Kidney capillary endothelial cell (primary cell): ENCODE measurements at regions not wholly inside any gene's neighbourhood (a gene's known extent, or its start where the extent isn't known, plus 50 kb on each side); places are given as distances from the start of the nearest gene placed in this dataset.
A peak's percentile ranks its signal among the peaks of the same experiment; 100 is the strongest.

Source experiments
- DNase-seq: peaks from one replicate; pipeline ENCODE4 v3.0.0-alpha.2; 2018; ENCODE audit warnings: low spot score

- DNase-seq = no peak
These were observed 113.9 kb downstream of the RCN1 start for GRCh38 chr11:32204751-32205150.

DNA sequence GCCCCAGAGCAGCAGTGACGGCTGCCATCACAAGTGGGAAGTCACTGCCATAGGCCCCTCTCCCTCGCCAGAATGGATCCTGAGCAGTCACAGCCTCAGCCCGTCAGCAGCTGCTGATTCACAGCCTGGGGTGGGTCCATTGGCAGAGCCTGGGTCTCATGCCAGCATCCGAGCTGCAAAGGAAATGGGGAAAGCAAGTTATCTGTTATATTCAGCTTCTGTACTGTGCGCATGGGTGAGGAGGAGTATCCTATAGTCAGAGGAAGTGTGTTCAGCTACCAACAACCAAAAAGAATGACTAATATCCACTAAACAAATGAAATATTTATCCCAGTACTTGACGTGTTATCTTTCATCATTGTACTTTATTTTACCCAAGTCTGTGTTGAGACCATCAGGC, 119.7 kb downstream of the RCN1 start:
- DNase-seq = peak; percentile 36

DNA sequence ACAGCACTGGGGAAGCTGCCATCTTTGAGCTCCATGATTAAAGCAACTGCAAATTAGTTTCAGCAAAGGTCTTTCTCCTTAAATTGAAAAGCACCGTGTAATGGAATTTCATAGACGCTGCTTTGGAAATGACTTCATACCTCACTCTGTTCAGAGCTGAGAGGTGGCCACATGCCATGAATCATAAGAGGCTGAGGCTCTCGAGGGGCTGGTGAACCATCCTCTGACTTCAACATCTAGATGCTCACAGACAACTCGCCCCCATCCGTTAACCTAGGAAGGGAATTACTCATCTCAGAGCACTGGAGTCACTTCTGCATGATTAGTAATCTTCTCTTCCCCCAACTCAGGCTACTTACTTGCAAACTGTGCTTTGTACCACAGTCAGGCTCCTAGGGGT, 122.3 kb downstream of the RCN1 start:
- peak; percentile 51 for DNase-seq

DNA sequence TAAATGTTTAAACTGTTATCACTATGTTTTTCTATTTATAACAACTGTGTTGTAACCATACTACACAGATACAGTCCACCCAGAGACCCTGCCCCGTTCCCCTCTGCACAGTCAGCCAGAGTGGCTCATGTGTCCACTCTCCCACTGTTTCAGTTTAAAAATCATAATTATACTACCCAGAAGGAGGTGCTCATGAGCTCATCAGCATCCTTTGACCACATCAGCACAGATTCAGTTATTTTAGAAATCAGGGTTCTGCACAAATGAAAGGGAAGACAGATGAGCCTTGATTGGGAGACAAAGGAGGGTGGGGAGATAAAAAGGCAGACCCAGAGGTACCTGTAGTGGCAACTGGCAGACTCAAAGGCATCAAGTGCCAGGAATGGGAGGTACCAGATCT, 124.3 kb downstream of the RCN1 start:
- no peak for DNase-seq

GRCh38 chr11:32216749-32217148, 125.9 kb downstream of the RCN1 start:
- no peak for DNase-seq

DNA sequence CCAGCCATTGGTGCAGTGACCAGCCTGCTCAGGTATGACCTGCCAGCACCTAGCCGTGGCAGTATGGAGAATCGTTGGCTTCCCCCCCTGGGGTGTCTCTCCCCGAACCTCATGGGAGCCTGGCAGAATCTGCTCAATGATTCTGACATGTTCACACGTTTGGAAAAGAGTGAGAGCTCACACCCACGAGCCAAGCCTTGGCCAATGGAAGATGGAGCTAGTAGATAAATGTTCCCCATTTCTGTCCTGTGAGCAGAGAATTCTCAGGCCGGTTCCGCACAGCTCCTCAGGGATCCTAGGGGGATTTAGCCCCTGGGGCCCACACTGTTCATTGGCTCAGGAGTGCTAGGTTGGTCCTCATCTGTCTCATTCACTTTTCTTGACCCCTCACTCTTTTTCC, 128.4 kb downstream of the RCN1 start:
- no peak for DNase-seq

DNA sequence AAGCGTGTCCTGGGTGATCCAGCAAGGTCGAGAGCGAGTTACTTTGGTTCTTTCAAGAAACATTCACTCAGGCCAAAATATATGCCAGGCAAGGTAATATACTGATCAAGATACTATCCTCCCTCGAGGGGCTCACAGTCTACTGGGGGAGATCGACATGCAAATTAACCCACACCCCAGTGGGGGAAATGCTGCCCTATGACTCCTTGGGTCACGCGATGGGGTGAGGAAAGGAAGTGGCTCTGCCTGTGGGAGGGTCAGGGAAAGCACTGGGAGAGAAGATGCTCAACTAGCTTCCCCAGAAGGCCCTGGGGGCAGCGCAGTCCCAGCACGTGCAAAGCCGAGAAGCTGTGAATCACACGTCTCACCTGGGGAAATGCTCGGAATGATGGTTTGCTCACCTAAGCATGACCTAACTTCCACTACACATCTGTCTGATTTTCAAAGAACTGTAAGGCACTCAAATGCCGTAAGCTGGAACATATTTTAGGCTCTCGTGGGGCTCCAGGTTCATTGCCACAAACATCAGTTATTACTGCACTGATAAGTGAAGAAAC, 130.7 kb downstream of the RCN1 start:
- DNase-seq = no peak

DNA sequence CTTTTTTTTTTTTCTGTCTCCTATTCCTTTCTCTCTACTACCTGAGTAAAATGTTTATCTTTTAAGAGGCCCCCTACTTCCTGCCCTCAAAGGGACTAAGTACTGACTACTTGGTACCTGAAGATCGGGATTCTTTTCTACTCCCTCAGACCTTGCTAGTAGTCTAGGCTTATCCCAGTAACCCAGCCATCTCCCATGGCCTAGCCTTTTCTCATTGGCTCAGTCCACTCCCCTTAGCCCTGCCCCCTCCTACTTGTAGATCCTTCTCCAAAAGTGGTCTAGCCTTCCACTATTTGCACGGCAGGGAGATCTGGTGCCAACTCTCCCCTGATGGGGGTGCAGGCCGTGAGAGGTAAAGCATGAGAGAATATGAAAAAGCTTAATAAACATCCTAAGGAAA, 133.7 kb downstream of the RCN1 start:
- DNase-seq = no peak

DNA sequence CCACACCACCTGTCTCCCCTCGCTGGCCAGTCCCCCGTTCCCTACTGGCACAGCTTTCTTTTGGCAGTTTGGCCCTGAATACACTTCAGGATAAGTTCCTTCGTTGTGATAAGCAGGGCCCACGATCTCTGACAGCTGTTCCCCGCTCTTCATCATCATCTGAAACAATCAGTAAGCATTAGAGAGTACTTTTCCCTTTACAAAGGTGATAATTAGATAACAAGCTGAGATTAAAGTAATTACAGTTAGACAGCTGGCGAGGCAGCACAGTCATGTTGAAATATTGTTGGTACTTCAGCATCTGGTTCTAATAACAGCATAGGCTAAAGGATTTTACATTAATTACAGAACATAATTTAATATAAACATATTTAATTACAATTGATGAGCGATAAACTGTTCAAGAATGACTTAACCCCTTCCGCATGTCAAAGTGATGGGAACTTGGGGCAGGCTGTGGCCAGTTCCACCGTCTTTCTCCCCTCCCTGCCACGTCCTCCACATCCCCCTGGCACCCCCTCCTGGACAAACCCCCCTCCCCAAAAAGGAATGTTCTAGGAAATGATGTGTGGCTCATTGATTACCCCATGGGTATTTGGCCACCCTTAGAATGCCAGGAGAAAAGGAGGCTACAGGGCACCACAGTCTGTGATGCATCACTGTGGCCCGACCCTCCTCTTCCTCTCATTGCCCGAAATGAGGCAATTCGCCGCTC, 134.9 kb downstream of the RCN1 start:
- no peak for DNase-seq

GRCh38 chr11:32226480-32226879, 135.6 kb downstream of the RCN1 start:
- no peak for DNase-seq

- DNase-seq = no peak
These were observed 138.8 kb downstream of the RCN1 start for GRCh38 chr11:32229576-32230240.

DNA sequence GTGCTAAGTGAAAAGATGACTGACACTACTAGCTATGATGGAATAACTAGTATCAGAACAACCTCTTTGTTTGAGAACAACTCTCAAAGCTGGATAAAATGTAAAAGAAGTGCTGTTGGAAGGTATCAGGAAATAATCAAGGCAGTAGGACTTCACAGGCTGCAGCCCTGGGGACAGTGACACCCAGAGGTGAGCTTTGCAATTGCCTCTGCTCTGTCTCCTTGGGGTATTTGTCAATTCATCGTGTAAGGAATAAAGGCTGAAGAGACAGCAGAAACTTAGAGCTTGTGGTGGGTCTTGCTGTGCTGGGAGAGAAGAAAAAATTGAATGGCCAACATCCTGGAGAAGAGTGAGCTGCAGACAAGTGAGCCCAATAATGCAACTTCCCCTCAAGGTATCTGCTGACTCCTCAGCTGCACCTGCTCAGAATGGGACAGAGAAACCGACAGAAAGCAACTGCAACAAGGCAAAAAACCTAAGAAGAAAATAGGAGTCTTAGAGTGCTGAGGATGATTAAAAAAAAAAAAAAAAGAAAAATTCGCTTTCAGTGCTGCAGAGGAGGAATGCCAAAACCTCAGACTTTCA, 141.1 kb downstream of the RCN1 start:
- peak; percentile 18 for DNase-seq

DNA sequence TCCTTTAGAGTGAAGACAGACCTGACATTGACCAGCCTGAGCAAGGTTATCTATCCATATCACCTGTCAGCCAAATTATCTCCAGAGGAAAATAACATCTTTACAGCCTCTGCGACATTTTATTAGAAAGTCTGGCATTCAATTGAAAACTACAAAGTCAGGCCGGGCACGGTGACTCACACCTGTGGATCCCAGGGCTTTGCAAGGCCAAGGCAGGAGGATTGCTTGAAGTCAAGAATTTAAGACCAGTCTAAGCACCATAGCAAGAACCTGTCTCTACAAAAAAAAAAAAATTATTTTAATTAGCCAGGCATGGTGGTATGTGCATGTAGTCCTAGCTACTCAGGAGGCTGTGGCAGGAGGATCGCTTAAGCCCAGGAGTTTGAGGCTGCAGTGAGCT, 141.6 kb downstream of the RCN1 start:
- no peak for DNase-seq

GRCh38 chr11:32233276-32233675, 142.4 kb downstream of the RCN1 start:
- no peak for DNase-seq

DNA sequence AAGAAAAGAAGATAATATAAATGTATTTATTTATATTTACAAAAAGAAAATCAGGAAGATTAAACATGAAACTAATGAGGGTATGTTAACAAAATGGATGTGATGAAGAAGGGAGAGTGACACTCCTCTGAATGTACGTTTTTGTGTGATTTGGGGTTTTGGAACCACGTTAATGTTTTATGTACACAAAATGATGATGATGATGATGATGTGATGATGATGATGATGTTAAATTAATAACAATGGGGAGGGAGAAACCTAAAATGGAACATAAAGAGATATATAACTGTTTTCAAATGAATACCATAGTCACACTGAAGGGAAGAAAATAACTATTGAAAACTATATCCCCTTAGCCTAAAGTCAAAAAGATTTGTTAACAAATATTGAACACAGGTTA, 143.1 kb downstream of the RCN1 start:
- no peak for DNase-seq

DNA sequence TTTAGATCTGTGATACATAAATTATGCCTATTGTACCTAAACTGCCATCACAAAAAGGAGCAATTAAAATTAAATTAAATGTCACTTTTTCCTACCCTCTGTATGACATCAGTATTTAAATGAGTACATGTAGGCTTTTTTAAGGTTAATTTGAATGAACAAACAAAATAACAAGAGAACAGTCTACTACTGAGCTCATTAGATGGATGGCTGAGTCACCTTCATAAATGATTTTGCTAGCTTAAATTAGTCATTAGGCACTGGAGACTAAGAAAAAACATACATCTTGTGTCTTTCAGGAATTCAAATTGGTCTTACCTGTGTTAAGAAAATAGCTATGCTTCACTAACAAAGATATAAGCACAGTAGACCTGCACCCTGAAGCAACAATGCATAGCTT, 153.6 kb downstream of the RCN1 start:
- DNase-seq = no peak

DNA sequence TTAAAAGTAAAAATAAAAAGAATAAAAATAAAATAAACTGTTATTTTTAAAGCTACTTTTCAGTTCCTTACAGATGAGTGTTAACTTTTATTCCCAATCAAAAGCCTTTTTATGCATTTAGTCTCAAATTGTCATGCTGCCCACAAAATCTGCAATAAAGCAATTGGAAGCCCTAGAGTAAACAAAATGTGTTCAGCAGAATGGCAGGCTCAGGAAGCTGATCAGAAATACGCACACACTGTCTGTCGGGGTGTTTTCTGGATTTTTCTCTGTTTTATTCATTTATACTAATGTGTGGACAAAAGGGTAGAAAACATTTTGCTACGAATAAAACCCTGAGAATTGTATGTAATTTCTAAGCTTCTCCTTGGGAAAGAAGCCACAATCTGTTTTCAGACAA, 162.8 kb downstream of the RCN1 start:
- no peak for DNase-seq

DNA sequence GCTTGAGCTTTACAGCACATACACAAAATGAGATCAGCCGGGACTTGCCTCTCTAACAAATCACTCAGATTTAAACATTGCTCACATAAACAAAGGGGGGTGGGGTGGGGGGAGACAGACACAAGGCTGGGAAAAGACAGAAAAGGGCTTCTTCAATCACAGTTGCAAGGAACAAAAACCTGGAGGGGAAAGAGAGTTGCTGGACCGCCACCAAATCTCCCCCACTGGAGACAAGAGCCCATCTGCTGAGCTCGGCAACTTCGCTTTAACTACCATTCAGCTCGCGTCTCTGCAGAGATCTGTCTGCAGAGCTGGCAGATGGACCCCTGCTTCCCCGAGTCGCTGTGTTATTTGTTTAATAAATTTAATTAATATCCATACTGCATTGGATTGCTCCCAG, 165.0 kb downstream of the RCN1 start:
- no peak for DNase-seq

DNA sequence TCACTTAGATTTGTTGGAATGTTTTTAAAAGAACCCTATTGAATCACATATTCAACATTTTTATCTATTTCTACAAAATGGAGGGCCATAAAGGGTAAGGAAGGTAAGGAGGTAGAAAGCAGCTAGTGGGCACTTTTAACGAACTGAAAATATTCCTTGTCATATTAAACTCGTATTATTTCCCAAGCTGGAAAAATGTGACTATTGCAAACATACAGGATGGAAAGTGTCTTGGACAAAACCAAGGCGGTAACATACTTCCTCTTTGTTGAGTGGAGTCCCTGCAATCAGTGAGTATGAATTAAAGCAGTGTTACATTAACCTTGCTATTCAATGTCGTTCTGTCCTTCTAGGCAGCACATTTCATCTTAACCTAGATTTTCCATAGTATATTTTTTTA, 165.6 kb downstream of the RCN1 start:
- DNase-seq = no peak

DNA sequence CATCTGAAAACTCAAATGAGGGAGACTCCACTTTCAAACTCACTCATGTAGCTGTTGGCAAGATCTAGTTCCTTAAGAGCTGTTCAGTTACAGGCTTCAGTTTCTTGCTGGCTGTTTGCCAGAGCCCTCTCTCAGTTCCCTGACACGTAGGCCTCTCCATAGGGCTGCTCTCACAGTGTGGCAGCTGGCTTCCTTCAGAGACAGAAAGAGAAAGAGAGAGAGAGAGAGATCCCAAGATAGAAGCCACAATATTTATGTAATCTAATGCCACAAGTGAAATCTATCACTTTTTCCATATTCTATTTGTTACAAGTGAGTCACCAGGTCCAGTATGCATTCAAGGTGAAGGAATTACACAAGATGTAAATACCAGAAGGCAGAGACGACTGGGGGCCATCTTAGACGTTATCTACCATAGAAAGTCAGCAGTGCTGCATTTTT, 168.8 kb downstream of the RCN1 start:
- DNase-seq = no peak

DNA sequence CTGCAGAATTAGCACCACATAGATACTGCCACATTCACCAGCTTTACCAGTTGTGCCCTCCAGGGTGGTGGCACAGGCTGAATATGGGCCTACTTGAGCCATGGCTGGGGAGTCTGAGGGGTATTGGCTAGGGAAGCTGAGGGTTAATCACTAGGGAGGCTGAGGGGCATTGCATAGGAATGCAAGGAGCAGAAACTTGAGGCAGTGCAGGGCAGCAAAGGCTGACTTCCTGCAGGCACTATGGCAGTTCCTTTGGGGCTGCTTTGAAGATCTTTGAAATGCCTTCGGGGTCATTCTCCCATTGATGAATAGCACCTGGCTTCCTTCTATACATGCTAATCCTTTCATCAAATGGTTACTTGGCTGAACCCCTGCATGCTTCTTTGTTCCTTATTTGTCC, 171.5 kb downstream of the RCN1 start:
- DNase-seq = no peak

DNA sequence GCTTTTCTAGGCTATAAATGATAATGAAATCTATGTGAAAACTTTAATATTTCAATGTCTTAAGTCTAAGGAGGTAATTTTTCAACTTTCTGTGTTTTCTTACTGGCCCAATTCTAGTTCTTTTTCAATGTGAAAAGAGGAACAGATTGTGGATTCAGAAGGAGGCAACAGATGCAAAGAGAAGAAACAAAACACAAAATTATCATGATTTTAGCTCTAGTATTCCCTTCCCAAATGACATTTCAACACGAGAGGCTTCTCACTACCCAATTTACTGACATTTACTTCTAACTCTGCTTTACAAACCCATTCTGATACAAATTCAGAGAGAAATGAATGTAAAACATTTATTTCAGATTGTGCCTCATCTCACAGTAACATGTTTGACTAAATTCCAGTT, 169.4 kb downstream of the WT1 start:
- DNase-seq = no peak

GRCh38 chr11:32266601-32267000, 168.7 kb downstream of the WT1 start:
- DNase-seq = no peak
